Muscle of leg (tissue), 3 donors: ENCODE measurements at regions not wholly inside any gene's neighbourhood (a gene's known extent, or its start where the extent isn't known, plus 50 kb on each side); places are given as distances from the start of the nearest gene placed in this dataset.

Experiments
- DNase-seq: peaks from one replicate; pipeline ENCODE4 v3.0.0; 2013
- H3K27ac ChIP-seq: one replicate; pipeline ENCODE4 v1.5.1; 2013; ENCODE audit warnings: mild to moderate bottlenecking, low read length, control low read depth
- H3K27me3 ChIP-seq: one replicate; pipeline ENCODE4 v1.6.1; 2013; ENCODE audit warnings: low read length; ENCODE audit not compliant: control insufficient read depth, insufficient read depth
- H3K36me3 ChIP-seq: one replicate; pipeline ENCODE4 v1.6.1; 2013; ENCODE audit warnings: low read length; ENCODE audit not compliant: control insufficient read depth, insufficient read depth
- H3K4me1 ChIP-seq: one replicate; pipeline ENCODE4 v1.6.1; 2013; ENCODE audit warnings: low read length; ENCODE audit not compliant: control insufficient read depth, insufficient read depth
- H3K4me3 ChIP-seq: one replicate; pipeline ENCODE4 v1.5.1; 2013; ENCODE audit warnings: low read length, control low read depth
- H3K9me3 ChIP-seq: replicated peaks from 2 replicates; pipeline ENCODE4 v1.6.1; 2013; ENCODE audit warnings: low read depth, low read length; ENCODE audit not compliant: control insufficient read depth
- WGBS: methylation state at CpG from one replicate; pipeline ENCODE4 v1.1.5; 2013; ENCODE audit warnings: missing lambda C conversion rate; ENCODE audit not compliant: insufficient coverage; 5-methylcytosine and 5-hydroxymethylcytosine counted together

DNA sequence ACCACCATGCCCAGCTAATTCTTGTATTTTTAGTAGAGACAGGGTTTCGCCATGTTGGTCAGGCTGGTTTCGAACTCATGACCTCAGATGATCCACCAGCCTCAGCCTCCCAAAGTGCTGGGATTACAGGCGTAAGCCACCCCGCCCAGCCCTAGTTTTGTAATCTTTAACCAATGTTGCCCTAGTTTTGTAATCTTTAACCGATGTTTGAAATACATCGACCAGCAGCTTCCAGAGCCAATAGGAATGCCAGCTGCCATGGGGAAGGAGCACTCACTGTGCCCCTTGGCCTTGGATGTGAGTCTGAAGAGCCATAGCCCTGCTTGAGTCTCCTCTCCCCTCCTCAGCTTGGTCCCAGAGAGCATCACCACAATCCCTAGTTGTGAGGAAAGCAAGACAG is 209.3 kb upstream of the RGS6 start:
- no peak for DNase-seq
- Histone ChIP-seq H3K9me3 (no peaks in the 10 kb centered on the region), H3K27ac (no peak overlapping the region), H3K36me3 (peaks cover 5% of the 10 kb centered on the region), H3K27me3 (no peaks in the 10 kb centered on the region), H3K4me3 (no peak overlapping the region), H3K4me1 (peaks cover 10% of the 10 kb centered on the region)
- 90% methylated on average over 6 of the region's 6 CpGs for WGBS

DNA sequence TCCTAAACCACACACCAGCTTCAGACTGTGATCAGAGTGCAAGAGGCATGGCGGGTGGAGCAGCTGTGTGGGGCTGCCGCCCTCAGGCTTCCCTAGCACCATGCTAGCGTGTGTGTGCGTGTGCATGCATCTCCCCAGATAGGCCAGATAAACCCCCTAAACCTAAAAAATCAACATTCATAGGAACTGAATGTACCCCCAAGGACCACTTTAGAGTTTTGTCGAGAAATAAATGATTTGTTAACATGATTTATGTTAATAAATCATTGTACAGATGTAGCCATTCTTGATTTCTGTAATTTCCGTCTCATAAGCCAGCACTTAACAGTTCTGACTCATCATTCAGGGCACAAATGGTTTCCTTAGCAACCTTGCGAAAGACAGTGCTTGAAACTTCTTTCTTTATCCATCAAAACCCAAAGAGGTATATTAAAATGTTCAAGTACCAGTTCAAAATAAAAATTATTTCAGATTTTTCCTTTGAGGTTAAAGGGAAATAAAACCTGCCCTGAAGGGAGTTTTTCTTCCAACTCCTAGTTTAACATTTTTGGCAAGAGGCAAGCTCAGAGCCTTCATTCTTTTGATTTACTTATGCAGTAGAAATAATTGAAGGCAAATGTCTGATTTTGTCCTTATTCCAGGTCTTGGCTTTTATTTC is 206.2 kb upstream of the RGS6 start:
- peak; percentile 95 for DNase-seq
- WGBS: no CpG with 5 or more reads among the region's 7 CpGs
- Histone ChIP-seq H3K27ac (peak overlapping the region; percentile 79), H3K4me3 (no peak overlapping the region), H3K36me3 (peaks cover 14% of the 10 kb centered on the region), H3K27me3 (no peaks in the 10 kb centered on the region), H3K9me3 (no peaks in the 10 kb centered on the region), H3K4me1 (peaks cover 10% of the 10 kb centered on the region)

DNA sequence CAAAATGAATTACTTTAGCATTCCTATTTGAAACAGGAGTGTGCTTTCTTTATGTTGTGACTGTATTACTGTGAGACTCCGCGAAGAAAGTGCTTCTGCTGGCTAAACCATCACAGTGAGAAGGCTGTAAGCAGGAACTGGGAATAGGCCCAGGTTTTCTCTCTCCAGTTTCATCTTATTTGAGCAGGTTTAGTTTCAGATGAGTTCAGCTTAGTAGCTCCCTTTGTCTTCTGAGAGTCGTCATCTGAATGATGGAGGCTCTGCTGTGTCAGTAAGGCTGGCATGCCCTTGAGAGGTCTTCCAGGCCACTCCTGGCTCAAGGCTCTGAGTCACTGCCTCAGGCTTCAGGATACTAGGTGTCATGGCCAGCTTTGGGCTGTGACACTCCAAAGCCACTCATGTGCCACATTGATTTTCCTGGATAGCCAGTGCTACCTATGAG is 205.6 kb upstream of the RGS6 start:
- Histone ChIP-seq H3K4me3 (no peak overlapping the region), H3K4me1 (peaks cover 10% of the 10 kb centered on the region), H3K36me3 (peaks cover 19% of the 10 kb centered on the region), H3K27me3 (no peaks in the 10 kb centered on the region), H3K9me3 (no peaks in the 10 kb centered on the region), H3K27ac (peak overlapping the region; percentile 79)
- peak; percentile 97 for DNase-seq
- WGBS: 14% methylated on average over 3 of the region's 3 CpGs

DNA sequence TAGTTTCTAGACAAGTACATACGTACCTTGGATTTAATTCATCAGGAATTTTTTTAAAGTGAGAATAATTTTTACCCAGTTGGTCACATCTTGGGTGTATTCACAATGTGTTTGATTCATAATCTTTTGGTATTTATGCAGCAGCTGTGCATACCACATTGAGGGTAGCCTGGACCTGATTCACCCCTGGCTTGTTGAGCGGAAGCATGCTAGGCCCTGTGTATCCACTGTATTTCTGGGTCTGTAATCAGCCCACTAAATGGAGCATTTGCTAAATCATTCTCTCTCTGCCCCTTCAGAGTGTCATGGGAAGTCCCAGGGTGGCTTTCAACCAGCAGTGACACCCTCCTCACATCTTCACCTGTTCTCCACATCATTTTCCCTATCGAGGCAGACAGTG is 203.8 kb upstream of the RGS6 start:
- WGBS: 100% methylated on average over 1 of the region's 3 CpGs
- Histone ChIP-seq H3K4me1 (peaks cover 10% of the 10 kb centered on the region), H3K4me3 (no peak overlapping the region), H3K27me3 (no peaks in the 10 kb centered on the region), H3K36me3 (peaks cover 24% of the 10 kb centered on the region), H3K27ac (no peak overlapping the region), H3K9me3 (no peaks in the 10 kb centered on the region)
- DNase-seq: peak; percentile 38

DNA sequence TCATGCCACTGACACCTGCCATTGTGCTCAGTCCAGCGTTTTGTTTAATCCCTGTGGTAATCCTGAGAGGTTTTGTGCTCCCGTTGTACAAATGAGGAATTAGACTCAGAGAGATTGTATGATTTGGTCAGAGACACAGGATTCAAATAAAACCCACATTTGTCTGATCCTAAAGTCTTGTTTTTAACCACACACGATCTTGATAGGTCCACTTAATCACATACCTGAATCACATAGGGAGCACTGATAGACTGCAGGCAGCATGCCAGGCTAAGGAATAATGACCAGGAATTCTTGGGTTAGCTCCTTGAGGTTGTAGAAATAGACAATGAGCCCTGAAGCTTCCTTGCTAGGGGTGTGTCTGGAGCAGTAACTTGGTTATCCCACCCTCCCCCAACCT is 202.6 kb upstream of the RGS6 start:
- no peak overlapping the region for H3K27ac ChIP-seq
- H3K36me3 ChIP-seq: peaks cover 23% of the 10 kb centered on the region
- peaks cover 10% of the 10 kb centered on the region for H3K4me1 ChIP-seq
- no peaks in the 10 kb centered on the region for H3K27me3 ChIP-seq
- no peak overlapping the region for H3K4me3 ChIP-seq
- H3K9me3 ChIP-seq: no peaks in the 10 kb centered on the region
- no CpG with 5 or more reads among the region's 3 CpGs for WGBS
- no peak for DNase-seq

DNA sequence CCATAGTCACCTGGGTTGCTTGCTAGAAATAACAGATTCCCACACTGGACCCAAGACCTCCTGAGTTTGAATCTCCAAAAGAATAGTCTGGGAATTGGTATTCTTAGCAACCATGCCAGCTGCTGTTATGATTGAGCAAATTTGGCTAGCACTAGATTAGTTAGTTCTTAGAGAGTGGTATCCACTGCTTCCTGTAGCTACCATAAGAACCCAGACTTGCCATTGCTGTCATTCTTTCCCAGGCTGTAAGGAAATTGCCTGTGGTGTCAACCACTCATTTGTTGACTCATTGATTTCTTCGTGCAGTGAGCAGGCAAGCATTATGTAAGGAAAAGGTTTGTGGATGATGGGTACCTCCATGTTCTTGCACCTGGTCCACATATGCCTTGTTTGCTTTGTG is 201.8 kb upstream of the RGS6 start:
- no CpG with 5 or more reads among the region's 1 CpG for WGBS
- Histone ChIP-seq H3K36me3 (peaks cover 23% of the 10 kb centered on the region), H3K4me1 (peaks cover 9% of the 10 kb centered on the region), H3K4me3 (no peak overlapping the region), H3K9me3 (no peaks in the 10 kb centered on the region), H3K27me3 (no peaks in the 10 kb centered on the region), H3K27ac (no peak overlapping the region)
- no peak for DNase-seq

DNA sequence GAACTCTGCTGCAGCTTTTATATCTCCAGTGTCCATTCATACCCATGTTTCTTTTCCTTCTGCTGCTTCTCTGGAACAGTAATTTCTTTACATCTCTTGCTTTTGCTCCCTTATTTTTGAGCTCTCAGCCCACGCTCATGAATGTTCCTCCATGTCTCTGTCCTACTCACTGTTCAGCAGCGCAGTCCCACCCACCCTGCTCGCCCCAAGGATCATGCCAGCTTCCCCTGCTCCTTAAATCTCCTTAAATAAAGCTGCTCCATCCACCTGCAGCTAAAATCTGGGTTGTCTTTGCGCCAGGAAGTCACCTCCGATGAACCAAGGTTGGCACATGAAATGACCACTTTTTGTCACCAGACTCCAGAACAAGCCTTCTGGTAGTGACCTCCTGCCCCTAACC is 201.1 kb upstream of the RGS6 start:
- DNase-seq: no peak
- no peaks in the 10 kb centered on the region for H3K9me3 ChIP-seq
- no peak overlapping the region for H3K27ac ChIP-seq
- H3K27me3 ChIP-seq: no peaks in the 10 kb centered on the region
- peaks cover 26% of the 10 kb centered on the region for H3K36me3 ChIP-seq
- H3K4me1 ChIP-seq: peaks cover 7% of the 10 kb centered on the region
- 96% methylated on average over 5 of the region's 5 CpGs for WGBS
- H3K4me3 ChIP-seq: no peak overlapping the region

DNA sequence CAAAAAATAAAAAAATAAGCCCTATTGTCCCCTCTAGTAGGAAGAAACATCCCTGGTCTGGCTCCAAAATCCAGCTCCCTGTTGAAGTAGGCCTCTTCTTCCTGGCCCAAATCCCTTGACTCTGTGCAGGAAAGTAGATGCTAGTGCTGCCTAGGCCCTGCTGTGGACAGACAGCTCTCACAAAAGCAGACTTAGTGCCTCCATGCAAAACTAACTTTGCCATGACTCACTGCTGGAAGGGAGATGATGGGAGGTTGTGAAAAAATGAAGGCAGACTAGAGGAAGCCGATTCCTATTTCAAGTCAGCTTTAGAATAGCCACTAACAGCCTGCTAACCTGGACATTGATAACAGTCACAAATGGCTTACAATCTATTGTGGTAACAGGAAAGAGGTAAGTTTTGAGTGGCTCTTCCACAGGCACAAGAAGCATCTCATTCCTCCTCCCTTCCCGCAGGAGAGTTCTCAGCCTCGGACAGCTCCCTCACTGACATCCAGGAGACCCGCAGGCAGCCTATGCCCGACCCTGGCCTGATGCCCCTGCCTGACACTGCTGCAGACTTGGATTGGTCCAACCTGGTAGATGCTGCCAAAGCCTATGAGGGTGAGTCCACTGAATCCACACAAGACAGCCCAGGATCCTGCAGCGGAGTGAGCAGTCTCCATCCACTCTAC is 198.9 kb upstream of the RGS6 start:
- H3K9me3 ChIP-seq: no peaks in the 10 kb centered on the region
- H3K27me3 ChIP-seq: no peaks in the 10 kb centered on the region
- no peak overlapping the region for H3K27ac ChIP-seq
- no peaks in the 10 kb centered on the region for H3K4me1 ChIP-seq
- DNase-seq: peak; percentile 43
- H3K4me3 ChIP-seq: no peak overlapping the region
- H3K36me3 ChIP-seq: peaks cover 34% of the 10 kb centered on the region
- WGBS: 77% methylated on average over 6 of the region's 6 CpGs

DNA sequence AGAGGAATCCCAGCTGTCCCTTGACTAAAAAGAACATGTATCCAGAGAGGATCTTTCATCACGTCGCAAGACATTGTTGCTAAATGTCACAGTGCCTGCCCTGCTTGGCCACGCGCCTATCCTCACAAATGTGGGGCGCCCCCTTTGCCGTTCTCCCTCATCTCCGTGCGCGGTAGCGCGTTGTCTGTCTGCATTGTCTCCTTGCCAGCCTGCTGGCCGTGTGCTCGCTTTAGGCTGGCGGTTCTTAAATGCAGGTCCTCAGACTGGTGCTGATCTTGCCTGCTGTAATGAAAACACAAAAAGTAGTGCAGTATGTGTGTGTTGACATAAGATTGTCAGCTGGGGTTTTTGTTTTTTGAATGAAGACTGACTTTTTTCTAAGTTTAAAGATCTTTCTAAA is 198.2 kb upstream of the RGS6 start:
- H3K4me3 ChIP-seq: no peak overlapping the region
- H3K4me1 ChIP-seq: no peaks in the 10 kb centered on the region
- H3K9me3 ChIP-seq: no peaks in the 10 kb centered on the region
- peaks cover 36% of the 10 kb centered on the region for H3K36me3 ChIP-seq
- peak overlapping the region; percentile 33 for H3K27ac ChIP-seq
- 83% methylated on average over 14 of the region's 14 CpGs for WGBS
- DNase-seq: no peak
- no peaks in the 10 kb centered on the region for H3K27me3 ChIP-seq

DNA sequence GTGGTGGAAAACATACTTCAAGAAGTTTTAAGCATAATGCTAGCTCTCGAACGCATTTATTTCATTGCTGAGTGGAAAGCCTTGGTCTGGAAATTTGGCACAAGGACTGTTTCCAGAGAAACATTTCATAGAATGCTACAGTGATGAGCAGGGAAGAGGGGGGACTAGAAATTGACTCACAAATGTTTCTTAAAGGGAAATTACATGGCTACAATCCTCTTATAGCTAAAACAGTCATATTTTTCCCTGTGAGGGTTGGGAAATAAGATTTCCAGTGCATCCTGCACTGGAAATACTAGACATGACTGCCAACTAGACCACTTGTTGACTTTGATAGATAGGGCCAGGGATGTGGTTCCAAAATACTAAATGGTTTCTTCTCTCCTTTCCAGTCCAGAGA is 197.3 kb upstream of the RGS6 start:
- peaks cover 34% of the 10 kb centered on the region for H3K36me3 ChIP-seq
- H3K27me3 ChIP-seq: no peaks in the 10 kb centered on the region
- H3K4me3 ChIP-seq: no peak overlapping the region
- 21% methylated on average over 2 of the region's 2 CpGs for WGBS
- H3K9me3 ChIP-seq: no peaks in the 10 kb centered on the region
- peak; percentile 95 for DNase-seq
- no peak overlapping the region for H3K27ac ChIP-seq
- no peaks in the 10 kb centered on the region for H3K4me1 ChIP-seq
